HG03565 (cell line): ENCODE measurements at regions not wholly inside any gene's neighbourhood (a gene's known extent, or its start where the extent isn't known, plus 50 kb on each side); places are given as distances from the start of the nearest gene placed in this dataset.

ENCODE experiments used
- ATAC-seq: cut with Tn5 transposase; IDR thresholded peaks from one replicate; pipeline ENCODE4 v1.9.1; 2021; ENCODE audit warnings: mild to moderate bottlenecking, moderate library complexity; ENCODE audit not compliant: unreplicated experiment

DNA sequence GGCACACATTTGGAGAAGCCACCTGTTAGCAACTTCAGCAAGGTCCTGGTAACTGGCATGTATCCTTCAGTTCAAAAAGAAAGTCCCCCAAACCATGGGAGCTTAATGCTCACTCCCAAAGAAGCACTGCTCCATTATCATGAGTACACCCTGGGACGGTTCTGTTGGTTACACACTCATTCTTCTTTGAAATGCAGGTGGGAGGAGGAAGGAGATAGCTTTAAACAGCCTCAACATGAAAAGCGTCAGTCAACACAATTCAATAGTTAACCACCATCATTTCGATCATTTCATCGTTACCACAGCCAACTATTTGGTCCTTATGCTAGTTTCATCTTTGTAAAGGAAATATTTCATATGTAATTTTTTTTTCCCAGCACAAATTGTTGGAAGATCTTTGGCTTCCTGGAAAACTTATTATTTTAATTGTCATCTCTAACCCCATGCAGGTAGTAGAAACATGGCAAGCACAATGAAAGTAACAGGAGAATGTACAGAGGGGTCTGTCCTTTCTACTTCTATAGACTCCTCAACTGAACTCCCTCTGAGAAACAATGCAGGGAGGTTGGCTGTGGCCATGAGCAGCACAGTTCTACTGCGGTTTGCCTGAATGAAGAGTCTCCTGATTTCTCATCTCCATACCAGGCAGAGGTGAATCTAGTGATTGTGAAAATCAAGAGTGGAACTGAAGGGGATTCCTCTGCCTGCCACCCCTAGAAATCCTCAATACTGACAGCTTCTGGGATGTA, 196.4 kb upstream of the FOXN3 start:
- ATAC-seq = no peak

DNA sequence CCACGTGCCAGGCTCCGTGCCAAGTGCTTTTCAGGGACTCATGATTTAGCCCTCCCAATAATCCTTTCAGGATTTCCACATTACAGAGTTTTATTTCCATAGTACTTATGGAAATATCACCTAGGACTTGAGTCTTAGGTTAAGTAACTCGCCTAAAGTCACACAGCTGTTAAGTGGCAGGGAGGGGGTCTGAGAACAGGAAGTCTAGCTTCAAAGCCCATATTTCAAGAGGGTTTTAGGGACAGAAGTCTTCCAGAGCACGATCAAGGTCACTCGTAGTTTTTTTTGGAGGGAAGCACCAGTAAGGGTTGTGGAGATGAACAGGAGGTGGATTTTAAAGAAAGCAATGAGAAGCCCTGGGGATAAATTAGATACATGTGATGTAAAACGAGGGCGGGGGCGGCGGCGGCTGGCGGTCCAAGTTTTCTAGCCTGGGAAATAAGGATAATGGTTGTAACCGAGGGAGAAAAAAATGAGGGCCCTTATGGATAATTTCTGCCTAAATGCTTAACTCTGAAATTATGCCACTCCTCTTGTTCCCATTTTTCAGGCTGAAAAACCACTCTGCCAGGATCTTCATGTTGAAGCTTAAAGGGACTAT, 192.6 kb upstream of the FOXN3 start:
- no peak for ATAC-seq

DNA sequence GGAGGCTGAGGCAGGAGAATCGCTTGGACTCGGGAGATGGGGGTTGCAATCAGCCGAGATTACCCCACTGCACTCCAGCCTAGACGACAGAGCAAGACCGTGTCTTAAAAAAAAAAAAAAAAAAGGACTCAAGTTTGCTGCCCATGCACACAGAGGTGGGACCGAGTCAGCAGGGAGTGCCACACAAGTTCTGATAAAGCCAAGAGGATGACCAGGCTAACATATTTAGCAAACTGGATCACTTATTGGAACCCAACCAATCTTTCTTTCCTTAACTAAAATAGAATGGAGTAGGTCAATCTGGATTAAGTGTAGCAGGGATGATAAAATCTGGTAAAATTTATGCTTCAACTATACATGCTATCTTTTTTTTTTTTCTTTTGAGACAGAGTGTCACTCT, 190.4 kb upstream of the FOXN3 start:
- ATAC-seq = no peak

DNA sequence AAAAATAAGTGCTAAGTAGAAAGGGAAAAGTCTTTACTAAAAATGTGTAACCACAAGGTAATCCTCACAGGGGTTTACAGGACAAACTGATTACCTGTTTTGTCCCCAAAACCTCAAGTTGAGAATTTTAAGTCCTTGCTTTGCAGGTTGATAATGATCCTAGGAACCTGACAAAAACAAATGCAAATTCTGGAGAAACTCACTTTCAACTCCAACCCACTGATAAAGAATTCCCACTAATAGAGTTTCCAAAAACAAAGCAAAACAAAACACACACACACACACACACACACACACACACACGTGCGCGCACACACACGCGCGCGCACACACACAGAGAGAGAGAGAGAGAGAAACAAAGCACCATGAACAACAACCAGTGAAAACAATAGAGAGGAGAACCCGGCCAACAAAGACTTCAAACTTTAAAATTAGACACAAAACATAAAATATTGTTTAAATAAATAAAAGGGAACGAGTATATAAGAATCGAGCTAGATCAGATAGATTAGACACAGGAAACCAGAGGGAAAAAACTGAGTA, 187.0 kb upstream of the FOXN3 start:
- no peak for ATAC-seq

DNA sequence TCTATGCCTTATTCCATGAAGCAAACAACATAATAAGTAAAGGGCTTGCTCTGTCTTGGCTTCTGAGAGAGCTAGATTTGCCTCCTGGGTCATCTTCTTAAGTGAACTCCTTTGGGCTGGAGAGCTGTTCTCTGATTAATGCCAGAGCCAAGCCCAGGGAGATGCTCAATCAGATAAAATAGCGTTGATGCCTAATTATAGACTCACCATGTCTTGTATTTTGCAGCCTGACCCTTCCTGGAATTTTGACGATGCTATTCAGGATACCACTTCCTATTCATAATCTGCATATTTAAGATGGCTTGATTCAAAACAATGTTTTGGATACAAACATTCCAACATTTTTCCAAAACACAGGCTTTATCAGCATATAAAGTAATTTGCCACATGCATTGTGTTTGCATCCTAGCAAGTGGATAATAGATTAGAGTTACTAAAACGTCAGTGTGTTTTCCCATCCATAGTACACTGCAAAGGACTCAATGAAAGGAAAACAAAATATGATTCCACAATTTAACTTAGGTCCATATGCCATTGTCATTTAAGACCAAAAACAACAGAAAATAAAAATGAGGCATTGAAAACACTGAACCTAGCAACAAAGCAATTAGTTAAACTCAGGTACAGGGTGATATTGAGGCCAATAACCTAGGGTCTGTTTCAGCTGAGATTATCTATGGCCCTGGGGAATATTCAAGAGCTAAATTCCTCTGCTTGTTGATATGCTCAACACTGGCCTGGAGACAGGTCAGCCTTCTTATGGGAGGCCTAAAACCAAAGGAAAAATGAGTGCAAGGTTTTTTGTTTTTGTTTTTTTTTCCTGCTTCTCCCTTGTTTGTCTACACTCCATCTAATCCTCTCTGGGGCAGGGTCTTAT, 184.2 kb upstream of the FOXN3 start:
- no peak for ATAC-seq

DNA sequence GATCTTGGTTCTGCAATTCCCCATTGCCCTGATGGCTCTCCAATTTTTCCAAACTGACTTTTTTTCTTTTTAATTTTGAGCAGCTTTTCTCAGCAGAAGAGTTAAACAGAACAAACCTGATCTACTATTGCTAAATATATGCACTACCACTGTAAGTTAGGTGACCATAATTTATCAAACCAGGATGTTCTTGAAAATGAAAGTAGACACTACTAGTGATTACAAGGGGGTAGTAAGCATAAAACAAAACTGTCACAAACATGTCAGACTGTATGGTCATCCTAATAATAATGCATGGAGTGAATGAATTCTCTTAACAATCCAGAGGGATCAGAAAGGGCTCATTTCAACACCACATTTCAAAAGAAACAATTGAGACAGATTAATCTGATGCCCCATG, 183.0 kb upstream of the FOXN3 start:
- no peak for ATAC-seq

DNA sequence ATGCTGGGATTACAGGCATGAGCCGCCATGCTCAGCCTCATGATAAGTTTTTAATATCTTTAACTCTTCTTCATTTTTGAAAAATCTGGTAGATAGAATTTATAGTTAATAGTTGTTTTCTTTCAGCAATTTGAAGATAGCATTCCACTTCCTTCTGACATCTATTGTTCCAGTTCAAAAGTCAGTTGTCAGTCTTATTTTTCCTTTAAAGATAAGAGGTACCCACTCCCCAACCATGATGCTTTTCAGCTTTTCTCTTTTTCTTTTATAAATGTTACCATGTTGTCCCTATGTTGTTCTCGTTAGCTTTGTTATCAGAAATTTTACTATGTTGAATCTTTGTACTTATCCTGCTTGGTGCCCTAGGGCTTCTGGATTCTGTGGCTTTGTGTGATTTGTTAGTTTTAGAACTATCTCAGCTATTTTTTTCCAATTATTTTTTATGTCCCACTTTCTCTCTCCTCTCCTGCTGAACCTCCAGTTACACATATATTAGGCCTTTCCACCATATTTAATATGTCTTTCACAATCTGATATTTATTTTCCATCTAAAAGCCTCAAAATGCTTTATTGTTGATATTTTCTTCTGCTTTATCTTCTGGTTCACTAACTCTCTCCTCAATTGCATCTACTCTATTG, 181.6 kb upstream of the FOXN3 start:
- no peak for ATAC-seq

DNA sequence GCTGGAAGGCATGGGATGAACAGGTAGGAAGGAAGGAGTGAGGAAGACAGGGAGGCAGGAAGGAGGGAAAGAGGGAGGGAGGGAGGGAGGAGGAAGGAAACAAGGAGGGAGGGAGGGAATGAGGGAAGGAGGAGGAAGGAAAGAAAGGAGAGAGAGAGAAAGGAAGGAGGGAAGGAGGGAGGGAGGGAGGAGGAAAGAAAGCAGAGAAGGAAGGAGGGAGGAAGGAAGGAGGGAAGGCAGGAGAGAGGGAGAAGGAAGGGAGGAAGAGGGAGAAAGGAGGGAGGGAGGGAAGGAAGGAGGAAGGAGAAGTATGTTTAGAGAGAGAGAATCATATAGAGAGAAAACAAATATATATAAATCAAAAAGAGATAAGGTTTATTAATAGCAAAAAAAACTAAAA, 175.9 kb upstream of the FOXN3 start:
- ATAC-seq = no peak

DNA sequence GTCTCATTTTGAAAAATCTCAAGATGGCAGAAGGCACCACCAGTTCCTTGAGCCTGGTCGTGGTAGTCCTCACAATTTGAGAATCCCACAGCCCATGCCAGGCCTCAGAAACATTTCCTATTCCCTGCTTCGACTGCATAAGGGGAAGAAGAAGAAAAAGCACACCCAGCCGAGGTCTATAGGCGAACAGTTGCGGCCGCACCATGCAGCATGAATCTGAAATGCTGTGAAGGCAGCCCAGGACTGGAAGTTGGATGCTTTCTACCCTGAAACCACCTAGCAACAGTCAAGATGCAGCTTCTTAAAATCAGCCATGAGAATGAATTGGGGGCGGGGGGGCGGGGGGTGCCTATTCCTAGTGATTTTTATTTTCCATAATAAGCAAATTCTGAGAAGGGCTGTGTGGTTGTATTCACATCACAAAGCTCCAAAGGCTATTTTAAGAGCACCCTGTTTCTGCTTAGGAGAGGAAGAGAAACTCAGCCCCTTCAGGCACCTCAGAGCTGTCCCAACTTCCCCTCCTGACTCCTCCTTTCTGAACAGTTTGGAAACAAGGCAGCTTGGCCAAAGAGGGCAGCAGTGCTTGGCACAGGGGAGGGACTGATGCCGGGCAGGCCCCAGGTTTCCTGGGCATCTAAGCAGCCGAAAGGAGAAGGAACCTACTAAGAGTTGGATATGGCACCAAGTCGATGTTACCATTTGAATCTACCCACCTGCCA, 172.5 kb upstream of the FOXN3 start:
- ATAC-seq = no peak

DNA sequence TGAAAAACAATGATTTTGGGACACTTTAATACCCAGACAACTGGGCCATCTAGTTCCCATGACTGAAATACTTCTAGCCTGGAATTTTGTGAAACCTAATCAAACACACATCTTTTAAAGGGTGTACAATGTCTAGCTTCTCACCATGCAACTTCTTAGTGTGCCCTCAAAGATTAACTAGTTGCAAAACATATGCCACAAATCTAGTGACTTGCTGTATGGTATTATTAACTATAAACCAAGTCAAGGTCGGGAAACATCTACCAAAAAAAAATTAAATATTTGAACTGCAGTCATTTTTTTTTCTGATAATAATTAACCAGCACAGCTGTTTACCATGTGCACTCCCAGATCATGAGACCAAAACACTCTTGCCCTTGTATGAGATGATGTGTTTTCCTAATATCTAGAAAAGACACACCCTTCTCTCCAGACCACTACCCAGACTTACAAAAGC, 171.8 kb upstream of the FOXN3 start:
- ATAC-seq = no peak

DNA sequence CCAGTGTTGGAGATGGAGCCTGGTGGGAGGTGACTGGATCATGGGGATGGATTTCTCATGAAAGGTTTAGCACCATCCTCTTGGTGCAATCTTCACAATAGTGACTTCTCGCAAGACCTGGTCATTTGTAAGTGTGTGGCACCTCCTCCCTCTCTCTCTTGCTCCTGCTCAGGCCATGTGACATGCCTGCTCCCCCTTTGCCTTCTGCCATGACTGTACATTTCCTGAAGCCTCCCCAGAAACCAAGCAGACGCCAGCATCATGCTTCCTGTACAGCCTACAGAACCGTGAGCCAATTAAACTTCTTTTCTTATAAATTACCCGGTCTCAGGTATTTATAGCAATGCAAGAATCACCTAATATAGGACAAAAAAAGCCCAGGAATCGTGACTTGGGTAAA, 171.0 kb upstream of the FOXN3 start:
- no peak for ATAC-seq

DNA sequence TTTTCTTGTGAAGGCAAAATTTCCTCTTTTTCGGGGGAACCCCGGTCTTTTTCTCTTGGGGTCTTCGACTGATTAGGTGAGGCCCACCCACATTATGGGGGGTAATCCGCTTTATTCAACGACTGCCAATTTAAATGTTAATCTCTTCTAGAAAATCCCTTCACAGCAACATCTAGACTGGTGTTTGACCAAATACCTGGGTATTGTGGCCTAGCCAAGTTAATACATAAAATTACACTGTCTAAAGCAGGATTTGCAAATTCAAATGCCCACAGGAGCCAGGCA, 170.0 kb upstream of the FOXN3 start:
- ATAC-seq = no peak

DNA sequence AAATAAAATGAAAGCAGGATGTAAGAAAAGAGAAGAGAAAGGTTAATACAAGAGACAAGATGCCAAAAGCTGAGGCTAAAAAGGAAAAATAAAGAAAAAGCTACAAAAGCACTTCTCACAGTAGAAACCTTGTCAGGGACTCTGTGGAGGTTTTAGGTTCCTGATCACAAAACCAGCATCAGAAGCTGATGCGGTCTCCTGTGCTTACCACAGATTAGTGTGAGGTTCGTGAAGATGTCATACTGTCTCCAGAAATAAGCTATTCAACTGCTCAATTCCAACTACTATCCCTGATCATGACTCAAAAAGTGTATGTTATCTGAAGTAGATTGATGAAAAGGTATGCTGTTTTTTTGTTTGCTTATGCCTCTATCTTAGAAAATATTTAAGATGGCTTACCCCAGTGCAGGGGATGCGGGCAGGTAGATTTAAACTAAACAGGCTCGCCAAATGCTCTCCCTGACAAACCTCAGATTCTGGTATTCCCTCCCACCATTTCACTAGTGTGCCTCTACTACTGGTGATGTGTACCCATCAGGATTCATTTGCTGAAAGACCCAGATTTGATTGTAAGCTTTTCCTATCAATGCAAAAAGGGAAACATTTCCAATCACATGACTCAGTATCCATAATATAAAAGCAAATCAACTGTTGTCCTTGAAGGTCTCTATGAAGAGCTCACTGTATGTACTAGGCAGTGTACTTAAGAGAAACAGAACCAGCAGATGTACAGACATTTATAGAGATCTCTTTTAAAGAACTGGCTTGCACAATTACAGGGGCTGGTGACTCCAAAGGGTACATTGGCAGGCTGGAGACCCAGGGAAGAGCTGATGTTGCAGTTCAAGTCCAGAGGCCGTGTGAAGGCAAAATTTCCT, 169.5 kb upstream of the FOXN3 start:
- no peak for ATAC-seq

DNA sequence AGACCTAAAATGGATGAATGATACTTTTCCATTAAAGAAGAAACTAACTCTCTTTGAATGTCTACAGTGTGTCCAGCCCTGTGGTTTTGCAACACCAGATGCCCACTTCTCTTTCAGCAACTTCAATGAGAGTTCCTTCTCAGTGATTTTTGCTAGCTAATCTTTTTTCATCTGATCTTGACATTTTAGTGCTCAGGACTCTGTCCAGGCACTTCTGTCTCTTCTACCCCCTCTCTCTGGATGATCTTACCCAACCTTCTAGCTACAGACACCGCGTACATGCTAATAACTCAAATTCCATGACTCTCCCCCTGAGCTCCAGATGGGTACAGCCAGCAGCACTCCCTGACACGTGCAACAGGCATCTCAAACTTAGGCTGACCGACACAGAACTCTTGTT, 161.1 kb upstream of the FOXN3 start:
- ATAC-seq = no peak

DNA sequence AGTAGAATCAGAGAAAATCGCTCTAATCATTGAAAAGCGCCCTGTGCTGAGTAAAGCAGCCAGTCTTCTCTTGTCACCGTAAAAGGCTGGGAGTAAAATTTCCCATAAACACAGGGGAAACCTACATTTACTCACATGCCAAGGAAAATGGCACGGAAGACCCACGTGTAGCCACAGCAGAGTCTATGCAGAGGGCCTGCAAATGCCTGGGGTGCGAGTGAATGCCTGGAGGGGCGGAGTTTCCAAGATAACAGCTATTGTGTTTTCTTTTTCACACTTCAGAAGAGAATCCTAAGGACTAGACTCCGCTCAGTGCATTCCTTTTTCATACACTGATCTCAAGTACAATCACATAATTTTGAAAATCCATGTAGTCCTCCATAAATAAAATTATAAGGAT, 159.9 kb upstream of the FOXN3 start:
- ATAC-seq = no peak

DNA sequence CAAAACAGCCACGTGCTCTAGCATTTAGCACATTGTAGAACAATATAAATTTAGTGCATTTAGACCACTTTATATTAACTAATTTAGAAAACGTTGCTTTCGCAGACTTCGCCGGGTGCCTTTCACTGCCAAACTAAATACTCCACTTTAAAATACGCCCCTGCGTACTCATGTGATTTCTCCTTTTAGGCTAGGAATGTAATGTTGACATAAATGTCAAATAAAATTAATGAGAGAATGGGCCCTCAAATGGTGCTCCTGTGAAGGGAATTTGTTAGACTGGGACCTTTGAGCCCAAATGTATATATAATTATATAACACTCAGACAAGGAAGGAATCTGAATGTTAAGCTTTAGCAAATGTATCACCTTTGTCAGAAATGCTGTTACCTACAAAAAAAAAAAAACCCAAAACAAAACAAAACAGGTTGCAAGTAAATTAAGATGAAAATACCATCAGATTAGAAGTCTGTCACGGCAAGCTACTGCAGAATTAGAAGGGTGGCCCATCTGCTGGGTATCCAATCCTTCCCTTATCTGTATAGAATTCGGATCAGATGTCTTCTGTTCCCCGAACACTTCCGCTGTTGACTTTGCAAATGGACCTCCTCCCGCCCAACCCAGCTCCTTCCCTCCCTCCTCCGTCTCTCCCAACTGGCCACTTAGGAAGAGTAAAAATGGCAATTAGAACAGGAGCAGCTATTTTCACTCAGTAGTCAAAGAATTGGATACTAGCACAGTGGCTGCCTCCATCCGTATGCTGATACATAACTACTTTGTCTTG, 159.3 kb upstream of the FOXN3 start:
- no peak for ATAC-seq

DNA sequence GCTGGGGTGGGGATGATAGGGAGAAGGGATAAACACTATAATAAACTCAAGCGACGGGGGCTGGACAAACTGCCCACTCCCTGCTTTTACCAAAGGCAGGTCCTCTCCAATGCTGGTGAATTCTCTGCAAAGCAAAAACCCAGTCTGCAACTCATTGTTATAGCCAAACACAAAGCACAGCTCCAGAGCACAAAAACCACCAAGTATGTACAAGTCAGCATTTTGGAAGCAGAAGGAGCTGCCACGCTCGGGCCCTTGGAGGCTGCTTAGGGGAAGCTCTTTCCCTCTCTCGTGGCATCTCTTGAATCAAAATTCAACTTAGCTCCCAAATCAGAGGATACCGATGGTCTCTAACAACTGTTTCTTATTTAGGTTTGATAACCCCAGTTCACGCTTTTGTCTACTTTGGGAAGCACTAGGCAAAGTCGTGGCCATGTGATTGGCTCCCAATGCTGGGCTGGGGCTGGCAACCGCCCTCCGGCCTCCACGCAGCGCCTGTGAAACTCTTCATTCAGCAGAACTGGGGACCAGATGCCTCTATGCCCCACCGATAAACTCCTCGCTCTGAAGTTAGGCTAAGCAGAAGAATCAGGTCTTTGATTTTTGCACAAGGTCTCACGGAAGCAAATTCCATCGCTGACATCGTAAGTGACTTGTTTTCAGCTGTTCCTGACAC, 158.5 kb upstream of the FOXN3 start:
- no peak for ATAC-seq

DNA sequence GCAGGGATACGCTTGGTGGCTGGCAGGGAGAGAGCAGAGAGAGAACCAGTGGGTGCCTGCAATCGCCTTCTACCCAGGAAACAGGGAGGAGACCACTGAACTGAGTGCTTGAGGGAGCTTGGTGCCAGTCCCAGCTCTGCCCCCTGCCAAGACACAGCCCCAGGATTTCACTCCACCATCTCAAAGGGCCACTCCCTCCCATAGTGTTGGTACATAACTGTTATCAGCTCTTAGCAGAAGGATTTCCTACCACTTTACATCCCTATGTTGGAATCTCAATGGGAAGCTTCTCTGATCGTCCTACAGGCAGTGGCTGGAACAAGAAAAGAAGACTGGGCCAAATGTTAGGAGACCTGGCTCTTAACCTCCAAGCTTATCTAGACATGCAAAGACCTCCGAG, 157.4 kb upstream of the FOXN3 start:
- ATAC-seq = no peak

DNA sequence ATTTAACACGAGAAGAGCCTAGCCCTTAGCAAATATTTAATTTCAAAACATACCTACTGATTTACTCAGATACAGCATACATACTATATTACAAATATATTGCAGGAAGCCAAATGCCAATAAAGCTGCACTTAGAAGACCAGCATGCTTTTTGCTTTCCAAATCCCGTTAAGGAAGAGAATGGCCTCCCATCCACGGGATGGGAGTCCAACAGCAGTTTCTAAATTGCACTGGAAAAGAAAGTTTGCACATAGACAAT, 156.3 kb upstream of the FOXN3 start:
- ATAC-seq = no peak
